C4-2B (cell line): ENCODE measurements at regions not wholly inside any gene's neighbourhood (a gene's known extent, or its start where the extent isn't known, plus 50 kb on each side); places are given as distances from the start of the nearest gene placed in this dataset.

Source experiments
- ZFX ChIP-seq: fragments of 450-650 bp; IDR thresholded peaks from 2 replicates; pipeline ENCODE4 v1.6.1; 2017
- TF ChIP-seq, protein P1 (sequence below): fragments of 450-650 bp; conservative IDR thresholded peaks from 2 replicates; pipeline ENCODE4 v1.5.1; 2017; ENCODE audit warnings: mild to moderate bottlenecking

GRCh38 chr4:189784651-189785050 lies 156.0 kb upstream of the FRG1 start:
- TF ChIP-seq, protein P1, sequence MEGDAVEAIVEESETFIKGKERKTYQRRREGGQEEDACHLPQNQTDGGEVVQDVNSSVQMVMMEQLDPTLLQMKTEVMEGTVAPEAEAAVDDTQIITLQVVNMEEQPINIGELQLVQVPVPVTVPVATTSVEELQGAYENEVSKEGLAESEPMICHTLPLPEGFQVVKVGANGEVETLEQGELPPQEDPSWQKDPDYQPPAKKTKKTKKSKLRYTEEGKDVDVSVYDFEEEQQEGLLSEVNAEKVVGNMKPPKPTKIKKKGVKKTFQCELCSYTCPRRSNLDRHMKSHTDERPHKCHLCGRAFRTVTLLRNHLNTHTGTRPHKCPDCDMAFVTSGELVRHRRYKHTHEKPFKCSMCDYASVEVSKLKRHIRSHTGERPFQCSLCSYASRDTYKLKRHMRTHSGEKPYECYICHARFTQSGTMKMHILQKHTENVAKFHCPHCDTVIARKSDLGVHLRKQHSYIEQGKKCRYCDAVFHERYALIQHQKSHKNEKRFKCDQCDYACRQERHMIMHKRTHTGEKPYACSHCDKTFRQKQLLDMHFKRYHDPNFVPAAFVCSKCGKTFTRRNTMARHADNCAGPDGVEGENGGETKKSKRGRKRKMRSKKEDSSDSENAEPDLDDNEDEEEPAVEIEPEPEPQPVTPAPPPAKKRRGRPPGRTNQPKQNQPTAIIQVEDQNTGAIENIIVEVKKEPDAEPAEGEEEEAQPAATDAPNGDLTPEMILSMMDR = no peak
- TF ChIP-seq ZFX = no peak
